GM21786 (cell line): ENCODE measurements at regions not wholly inside any gene's neighbourhood (a gene's known extent, or its start where the extent isn't known, plus 50 kb on each side); places are given as distances from the start of the nearest gene placed in this dataset.
"Not testable (repeated sequence)": the region's sequence is repeated elsewhere in the genome, so short reads cannot be mapped to it uniquely, and the experiment has no call there.

Experiments used
- ATAC-seq: cut with Tn5 transposase; IDR thresholded peaks from one replicate; pipeline ENCODE4 v1.9.1; 2021; ENCODE audit not compliant: unreplicated experiment

- ATAC-seq = no peak
These were observed 272.8 kb upstream of the ZNF32 start for GRCh38 chr10:43921478-43921877.

- ATAC-seq = not testable (repeated sequence)
These were observed 271.6 kb upstream of the ZNF32 start for GRCh38 chr10:43920236-43920758.

GRCh38 chr10:43913676-43914235, 265.1 kb upstream of the ZNF32 start:
- no peak for ATAC-seq

DNA sequence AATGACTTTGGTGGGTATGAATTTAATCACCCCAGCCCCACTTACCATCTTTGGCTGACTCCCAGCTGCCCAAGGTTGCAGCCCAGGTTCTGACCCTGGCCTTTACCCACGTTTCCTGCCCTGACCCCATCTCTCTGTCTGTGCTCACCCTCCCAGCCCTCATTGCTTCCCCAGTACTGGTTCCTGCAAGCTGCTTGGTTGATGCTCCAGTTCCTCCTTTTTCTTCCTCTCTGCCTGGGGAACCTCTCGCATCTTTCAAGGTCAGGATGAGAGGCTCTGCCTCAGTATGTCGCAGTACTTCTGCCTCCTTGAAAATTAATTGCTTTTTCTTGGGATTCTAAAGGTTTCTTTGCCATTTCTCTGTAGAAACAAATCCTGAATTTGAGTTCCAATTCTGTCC, 263.8 kb upstream of the ZNF32 start:
- ATAC-seq = no peak

GRCh38 chr10:43906490-43906889, 257.8 kb upstream of the ZNF32 start:
- no peak for ATAC-seq

DNA sequence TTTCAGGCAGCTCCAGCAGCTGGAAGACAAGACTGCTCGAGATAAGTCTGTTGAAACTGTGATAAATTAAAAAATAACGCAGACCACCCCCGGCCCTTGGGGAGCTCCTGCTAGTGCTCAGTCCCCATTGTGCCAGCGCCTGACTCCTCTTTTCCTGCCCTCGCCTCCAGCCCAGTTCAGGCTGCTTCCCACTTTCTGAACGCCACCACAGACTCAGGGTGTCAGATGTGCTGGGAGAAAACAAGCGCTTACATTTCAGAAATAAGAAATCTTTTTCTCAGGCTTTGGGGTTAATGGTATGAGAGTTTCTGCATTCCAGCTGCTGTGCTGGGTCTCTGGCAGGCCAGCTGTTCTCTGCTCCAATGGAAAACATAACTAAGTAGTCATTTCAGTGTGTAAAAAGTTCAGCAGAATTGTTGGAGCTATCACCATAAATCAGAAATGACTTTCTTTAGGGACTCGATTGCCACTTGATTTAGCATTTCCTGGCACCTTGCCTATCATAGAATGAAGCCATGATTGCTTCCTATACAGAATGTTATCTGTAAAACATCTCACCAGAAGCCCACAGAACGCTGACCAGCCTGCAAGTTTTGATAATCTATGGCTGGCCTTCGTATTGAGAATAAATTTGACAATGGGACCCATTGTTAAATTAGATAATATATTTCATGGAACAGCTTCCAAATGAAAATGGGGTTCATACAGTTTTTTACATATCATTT, 257.0 kb upstream of the ZNF32 start:
- no peak for ATAC-seq

DNA sequence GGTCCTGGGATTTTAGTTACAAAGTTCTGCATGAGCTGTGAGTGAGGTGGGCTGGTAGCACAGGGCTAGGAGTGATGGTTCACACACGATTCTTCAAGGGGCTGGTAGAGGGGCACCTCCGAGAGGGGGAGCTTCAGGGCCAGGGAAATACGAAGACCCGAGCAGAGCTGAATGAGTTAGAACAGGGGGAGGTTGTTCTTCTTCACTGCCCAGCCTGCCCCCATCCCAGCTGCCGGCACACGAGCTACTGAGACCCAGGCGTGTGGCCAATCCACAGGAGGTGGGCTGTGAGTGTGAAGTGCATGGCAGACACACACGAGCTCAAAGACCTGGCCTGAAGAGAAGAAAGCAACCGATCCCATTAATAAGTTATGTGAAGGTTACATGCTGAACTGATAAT, 256.2 kb upstream of the ZNF32 start:
- no peak for ATAC-seq

DNA sequence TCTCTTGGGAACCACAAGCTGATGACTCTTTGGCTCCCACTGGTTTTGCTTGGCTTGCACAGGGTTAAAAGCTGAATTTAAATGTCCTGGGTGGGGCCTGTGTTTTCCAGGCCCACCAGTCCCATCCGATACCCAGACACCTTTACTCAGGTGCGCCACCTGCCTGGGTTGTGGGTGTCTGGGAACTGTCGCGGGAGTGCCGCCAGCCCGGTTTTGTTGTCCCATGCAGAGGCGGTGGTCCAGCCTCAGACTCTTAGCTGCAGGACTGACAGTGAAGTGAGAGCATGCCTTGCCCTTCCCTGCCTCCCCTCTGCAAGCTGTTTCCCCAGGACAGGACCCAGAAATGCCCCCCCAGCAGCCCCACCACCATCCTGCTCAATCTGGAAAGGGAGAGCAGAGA, 255.6 kb upstream of the ZNF32 start:
- no peak for ATAC-seq

GRCh38 chr10:43903451-43903850, 254.8 kb upstream of the ZNF32 start:
- no peak for ATAC-seq

DNA sequence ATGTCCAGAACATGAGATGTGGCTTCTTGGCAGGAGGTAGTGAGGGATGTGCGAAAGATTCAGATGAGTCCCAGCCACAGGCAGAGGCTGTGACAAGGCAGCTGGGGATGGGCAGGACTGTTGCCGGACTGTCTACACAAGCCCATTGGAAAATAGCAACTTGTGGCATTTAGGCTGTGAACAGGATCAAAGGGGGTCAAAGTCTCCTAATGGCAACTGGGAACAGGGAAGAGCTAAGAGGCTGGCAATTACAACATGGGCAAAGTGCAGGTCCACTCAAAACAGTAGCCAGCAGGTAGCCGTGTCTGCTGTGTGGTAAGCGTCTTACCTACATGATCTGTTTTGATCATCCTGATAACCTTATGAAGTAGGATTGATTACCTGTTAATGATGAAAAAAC, 254.2 kb upstream of the ZNF32 start:
- ATAC-seq = no peak

DNA sequence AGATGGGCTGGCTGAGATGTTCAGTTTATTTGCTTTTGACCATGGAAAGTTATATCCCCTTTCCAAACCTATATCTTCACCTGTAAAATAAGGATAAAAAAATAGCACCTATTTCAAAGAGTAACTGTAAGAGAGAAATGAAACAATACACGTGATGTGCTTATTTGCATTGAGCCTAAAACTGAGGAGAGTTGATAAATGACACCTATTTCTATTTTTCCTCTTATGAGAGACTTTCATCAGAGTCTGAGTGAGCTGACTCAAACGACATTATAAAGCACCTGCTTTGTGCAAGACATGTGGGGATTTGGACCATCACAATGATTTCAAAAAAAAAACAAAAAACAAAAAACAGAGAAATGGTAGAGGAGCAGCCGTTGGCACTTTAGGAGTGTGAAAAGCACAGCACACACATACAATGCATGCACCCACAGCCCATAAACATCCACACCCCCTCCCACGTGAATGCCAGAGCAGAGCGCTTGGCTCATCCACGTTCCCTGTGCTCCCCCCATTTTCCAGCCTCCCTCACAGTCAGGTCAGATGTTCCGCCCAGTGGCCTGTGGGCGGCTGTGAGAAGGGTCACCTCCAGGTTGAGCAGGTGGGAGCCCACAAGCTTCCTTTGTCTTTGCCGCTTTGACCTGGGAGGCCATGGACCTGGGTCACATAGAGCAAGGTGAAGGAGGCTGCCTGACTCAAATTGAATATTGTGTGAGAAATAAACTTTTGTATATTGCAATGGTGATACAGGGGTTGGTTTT, 253.2 kb upstream of the ZNF32 start:
- no peak for ATAC-seq

DNA sequence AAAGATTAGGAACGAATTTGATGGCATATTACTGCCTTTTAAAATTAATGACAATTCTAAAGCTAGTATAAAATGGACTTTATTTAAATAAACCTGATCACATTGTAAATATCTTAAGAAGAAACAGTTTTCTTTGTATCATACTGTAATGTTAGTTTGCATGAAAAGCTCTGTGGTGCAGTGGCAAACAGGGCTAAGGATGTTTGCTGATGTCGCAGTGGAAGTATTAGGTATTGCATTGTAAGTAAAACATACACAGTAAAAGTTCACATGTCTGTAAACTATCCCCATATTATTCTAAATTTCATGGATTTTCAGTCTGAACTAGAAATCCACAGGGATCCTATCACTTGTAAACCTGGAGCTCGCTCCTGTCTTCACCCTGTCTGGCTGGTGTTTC, 252.6 kb upstream of the ZNF32 start:
- ATAC-seq = no peak

DNA sequence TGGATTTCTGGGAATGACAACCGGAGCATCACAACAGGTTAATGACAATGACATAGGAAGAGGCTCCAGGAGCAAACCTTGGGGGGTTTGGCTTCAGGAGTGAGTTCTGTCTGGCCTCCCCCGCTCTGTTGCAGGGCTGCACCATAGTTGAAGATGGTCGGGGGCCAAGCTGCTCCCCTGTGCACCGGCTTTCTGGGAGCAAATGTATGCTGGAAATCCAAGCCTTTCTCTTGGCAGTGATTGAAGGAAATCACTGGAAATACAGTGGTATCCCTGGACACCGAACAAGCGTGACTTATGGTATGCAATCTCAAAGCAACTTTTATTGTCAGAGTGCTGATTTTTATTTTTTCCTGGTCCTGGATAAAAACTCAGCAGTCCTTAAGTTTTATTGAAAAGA, 251.9 kb upstream of the ZNF32 start:
- ATAC-seq = no peak

DNA sequence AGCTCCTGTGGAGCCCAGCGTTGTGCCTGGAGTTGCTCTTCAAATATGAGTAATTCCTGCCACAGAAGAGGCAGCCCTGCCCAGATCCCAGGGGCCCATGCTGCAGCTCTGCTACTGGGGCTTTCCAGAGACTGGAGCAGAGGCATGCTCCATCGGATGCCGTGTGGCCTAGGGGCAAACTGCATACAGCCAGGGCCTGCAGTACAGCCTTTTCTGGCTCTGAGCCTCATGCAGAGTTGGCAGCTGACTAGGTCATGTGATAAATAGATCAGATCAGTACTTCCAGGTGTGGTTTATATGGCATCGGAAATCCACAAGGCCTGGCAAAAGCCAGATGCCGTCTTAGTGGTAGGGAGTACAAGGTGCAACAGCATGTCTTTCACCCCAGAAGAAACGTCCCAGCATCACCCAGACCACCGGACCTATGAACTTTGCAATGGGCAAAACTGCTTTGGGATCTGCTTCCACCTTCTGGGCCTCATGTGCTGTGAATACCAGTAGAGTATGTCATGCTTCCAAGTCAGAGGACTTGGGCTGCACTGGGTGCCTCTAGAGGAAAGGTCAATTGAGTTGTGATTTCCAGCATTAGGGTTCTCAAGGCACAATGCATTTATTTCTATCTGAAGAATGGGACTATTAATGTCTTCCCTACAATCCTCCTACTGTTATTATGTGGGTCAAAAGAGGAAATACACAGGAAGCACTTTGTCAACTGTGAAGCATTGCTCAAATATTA, 250.7 kb upstream of the ZNF32 start:
- ATAC-seq = no peak

DNA sequence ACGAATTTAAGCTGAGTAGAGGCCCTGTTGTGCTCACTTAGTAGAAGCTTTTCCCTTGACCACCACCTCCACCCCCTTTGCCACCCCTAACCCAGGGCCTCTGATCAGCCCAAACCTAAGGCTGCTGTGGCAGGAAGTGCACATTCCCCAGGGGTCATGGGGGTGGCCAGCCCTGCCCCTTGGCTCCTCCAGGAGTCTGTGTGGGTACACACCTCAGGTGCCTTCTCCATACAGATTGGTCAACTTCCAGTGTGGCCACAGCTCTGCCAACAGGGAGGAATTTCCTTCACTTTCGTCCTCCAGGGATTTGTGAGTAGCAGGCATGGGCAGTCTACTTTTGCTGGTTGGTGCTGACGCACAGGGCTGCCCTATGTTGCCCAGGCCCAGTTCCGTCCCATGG, 249.9 kb upstream of the ZNF32 start:
- ATAC-seq = no peak

DNA sequence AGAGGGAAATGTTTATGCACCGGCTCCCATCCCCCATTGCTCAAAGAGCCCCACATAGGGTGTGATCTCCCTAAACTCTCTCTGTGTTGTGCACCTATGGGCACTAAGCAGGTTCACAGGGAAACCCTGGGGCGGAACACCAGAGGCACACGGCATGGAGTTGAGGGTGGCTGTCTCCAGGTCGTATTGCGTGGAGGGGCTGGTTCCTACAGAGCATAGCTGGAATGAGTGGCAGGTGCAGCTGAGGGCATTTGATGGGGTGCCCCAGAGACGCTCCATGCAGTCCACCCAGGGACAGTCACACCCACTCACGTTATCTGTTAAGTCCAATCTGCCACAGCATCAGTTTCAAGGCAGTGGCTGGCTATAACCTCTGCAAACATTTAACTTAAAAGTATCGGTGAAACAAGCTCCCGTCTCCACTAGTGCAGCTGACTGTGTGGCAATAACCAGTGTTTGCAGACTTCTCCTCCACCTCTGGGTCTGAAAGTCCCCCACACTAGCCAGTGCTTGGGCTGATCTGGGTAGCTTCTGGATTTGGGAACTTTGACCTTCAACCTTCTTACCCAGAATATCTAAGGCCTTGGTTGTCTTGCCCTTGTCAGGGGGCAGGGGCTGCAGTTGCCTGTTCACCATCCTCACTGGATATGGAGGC, 249.2 kb upstream of the ZNF32 start:
- ATAC-seq = no peak

- no peak for ATAC-seq
These were observed 243.5 kb upstream of the ZNF32 start for GRCh38 chr10:43892062-43892770.

GRCh38 chr10:43891241-43891640, 242.6 kb upstream of the ZNF32 start:
- no peak for ATAC-seq

GRCh38 chr10:43890124-43890523, 241.4 kb upstream of the ZNF32 start:
- ATAC-seq = no peak

GRCh38 chr10:43888586-43888985, 239.9 kb upstream of the ZNF32 start:
- ATAC-seq = no peak
